ENCODE measurements at regions not wholly inside any gene's neighbourhood (a gene's known extent, or its start where the extent isn't known, plus 50 kb on each side); places are given as distances from the start of the nearest gene placed in this dataset.

DNA sequence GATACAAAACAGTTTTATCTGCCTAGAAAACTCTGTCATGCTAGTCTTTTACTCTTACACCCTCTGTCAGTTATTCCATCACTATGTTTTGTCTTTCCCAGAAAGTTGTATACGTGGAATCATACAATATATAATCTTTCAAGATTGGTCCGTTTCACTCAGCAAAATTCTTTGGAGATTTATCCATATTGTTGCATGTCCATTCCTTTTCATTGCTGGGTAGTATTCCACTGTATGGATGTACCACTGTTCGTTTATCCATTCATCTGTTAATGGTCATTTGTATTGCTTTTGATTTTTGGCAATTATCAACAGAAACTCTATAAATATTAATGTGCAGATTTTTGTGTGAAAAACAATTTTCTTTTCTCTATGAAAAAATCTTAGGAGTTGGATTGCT lies 63.1 kb downstream of the GLUD2 start:
- no peak for TF ChIP-seq EZH2 (IDR thresholded peaks at IDR 0.05; ENCODE audit: borderline replicate concordance)
- TF ChIP-seq, protein P1, sequence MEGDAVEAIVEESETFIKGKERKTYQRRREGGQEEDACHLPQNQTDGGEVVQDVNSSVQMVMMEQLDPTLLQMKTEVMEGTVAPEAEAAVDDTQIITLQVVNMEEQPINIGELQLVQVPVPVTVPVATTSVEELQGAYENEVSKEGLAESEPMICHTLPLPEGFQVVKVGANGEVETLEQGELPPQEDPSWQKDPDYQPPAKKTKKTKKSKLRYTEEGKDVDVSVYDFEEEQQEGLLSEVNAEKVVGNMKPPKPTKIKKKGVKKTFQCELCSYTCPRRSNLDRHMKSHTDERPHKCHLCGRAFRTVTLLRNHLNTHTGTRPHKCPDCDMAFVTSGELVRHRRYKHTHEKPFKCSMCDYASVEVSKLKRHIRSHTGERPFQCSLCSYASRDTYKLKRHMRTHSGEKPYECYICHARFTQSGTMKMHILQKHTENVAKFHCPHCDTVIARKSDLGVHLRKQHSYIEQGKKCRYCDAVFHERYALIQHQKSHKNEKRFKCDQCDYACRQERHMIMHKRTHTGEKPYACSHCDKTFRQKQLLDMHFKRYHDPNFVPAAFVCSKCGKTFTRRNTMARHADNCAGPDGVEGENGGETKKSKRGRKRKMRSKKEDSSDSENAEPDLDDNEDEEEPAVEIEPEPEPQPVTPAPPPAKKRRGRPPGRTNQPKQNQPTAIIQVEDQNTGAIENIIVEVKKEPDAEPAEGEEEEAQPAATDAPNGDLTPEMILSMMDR (IDR thresholded peaks at IDR 0.05; ENCODE audit: poor library complexity): no peak
- TF ChIP-seq EZH2phosphoT487 (IDR thresholded peaks at IDR 0.05; ENCODE audit: low read depth, severe bottlenecking, unreplicated experiment): no peak

Data from hepatocyte (in vitro differentiated cells).